ENCODE measurements at regions not wholly inside any gene's neighbourhood (a gene's known extent, or its start where the extent isn't known, plus 50 kb on each side); places are given as distances from the start of the nearest gene placed in this dataset.

DNA sequence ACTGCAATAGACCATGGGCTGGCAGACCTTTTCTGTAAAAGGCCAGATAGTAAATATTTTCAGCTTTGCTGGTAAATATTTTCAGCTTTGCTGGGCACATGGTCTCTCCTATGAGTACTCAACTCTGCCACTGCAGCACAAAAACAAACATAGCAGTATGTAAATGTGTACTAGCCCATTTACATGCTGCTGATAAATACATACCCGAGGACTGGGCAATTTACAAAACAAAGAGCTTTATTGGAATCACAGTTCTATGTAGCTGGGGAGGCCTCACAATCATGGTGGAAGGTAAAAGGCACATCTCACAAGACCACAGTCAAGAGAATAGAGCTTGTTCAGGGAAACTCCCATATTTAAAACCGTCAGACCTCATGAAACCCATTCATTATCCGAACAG lies 793.0 kb downstream of the EDEM1 start:
- no peak for TF ChIP-seq NFIC (IDR thresholded peaks at IDR 0.05; ENCODE audit: low read length)
- no peak for TF ChIP-seq RXRB (CRISPR knock-in tag; IDR thresholded peaks at IDR 0.05; ENCODE audit: borderline replicate concordance)
- no peak for TF ChIP-seq ZNF747 (CRISPR knock-in tag; IDR thresholded peaks at IDR 0.05; ENCODE audit: borderline replicate concordance)
- TF ChIP-seq, protein P1, sequence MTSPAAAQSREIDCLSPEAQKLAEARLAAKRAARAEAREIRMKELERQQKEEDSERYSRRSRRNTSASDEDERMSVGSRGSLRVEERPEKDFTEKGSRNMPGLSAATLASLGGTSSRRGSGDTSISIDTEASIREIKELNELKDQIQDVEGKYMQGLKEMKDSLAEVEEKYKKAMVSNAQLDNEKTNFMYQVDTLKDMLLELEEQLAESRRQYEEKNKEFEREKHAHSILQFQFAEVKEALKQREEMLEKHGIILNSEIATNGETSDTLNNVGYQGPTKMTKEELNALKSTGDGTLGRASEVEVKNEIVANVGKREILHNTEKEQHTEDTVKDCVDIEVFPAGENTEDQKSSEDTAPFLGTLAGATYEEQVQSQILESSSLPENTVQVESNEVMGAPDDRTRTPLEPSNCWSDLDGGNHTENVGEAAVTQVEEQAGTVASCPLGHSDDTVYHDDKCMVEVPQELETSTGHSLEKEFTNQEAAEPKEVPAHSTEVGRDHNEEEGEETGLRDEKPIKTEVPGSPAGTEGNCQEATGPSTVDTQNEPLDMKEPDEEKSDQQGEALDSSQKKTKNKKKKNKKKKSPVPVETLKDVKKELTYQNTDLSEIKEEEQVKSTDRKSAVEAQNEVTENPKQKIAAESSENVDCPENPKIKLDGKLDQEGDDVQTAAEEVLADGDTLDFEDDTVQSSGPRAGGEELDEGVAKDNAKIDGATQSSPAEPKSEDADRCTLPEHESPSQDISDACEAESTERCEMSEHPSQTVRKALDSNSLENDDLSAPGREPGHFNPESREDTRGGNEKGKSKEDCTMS (CRISPR knock-in tag; conservative IDR thresholded peaks at IDR 0.05), result no peak
- no peak for TF ChIP-seq ZNF569 (CRISPR knock-in tag; IDR thresholded peaks at IDR 0.05; ENCODE audit: borderline replicate concordance)
- TF ChIP-seq POLR2A (IDR thresholded peaks at IDR 0.05; ENCODE audit: insufficient read depth in 1 of 2, low read depth in 2 of 2, low read length in 2 of 2), result no peak
- no peak for TF ChIP-seq AKAP8 (CRISPR knock-in tag; IDR thresholded peaks at IDR 0.05)
- no peak for TF ChIP-seq TAF1 (CRISPR knock-in tag; IDR thresholded peaks at IDR 0.05)
- TF ChIP-seq, protein P2, sequence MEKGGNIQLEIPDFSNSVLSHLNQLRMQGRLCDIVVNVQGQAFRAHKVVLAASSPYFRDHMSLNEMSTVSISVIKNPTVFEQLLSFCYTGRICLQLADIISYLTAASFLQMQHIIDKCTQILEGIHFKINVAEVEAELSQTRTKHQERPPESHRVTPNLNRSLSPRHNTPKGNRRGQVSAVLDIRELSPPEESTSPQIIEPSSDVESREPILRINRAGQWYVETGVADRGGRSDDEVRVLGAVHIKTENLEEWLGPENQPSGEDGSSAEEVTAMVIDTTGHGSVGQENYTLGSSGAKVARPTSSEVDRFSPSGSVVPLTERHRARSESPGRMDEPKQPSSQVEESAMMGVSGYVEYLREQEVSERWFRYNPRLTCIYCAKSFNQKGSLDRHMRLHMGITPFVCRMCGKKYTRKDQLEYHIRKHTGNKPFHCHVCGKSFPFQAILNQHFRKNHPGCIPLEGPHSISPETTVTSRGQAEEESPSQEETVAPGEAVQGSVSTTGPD (CRISPR knock-in tag; IDR thresholded peaks at IDR 0.05), result no peak
